Body of pancreas (tissue), 4 donors: ENCODE measurements at regions not wholly inside any gene's neighbourhood (a gene's known extent, or its start where the extent isn't known, plus 50 kb on each side); places are given as distances from the start of the nearest gene placed in this dataset.

Experiments used
- CTCF ChIP-seq, 7 experiments: fragments of 450-650 bp in 4 of 7; fragments of 200-600 bp in 3 of 7; sonication (generic) in 3 of 7; IDR thresholded peaks; one replicate each; pipeline ENCODE4 v1.5.1; 2016 to 2019; ENCODE audit warnings: antibody characterized with exemption in 7 of 7
- POLR2A ChIP-seq, 3 donors: fragments of 450-650 bp; IDR thresholded peaks; one replicate each; pipeline ENCODE4 v1.6.1; 2016; ENCODE audit warnings: antibody characterized with exemption in 3 of 3, mild to moderate bottlenecking in 2 of 3

DNA sequence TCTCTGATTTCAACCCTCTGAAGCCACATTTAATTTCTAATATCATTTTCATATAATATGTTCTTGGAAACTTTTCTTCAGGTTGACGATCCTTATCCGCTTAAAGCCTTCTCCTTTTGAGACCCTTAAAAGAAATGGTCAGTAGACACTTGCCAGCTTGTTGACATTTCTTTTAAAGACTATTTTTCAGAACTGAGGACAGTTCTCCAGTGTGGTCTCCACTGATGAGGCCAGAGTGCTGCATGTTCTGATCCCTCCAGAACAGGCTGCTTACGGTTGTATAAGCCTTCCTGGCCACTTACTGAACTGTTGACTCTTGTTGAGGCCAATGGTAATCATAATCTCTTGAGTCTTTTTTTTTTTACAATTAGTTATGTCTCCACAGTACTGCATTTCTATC lies 477.3 kb downstream of the FGF9 start:
- no peak for TF ChIP-seq CTCF (IDR thresholded peaks at IDR 0.05)
- TF ChIP-seq POLR2A (IDR thresholded peaks at IDR 0.05) = no peak
